ENCODE measurements at regions not wholly inside any gene's neighbourhood (a gene's known extent, or its start where the extent isn't known, plus 50 kb on each side); places are given as distances from the start of the nearest gene placed in this dataset.

DNA sequence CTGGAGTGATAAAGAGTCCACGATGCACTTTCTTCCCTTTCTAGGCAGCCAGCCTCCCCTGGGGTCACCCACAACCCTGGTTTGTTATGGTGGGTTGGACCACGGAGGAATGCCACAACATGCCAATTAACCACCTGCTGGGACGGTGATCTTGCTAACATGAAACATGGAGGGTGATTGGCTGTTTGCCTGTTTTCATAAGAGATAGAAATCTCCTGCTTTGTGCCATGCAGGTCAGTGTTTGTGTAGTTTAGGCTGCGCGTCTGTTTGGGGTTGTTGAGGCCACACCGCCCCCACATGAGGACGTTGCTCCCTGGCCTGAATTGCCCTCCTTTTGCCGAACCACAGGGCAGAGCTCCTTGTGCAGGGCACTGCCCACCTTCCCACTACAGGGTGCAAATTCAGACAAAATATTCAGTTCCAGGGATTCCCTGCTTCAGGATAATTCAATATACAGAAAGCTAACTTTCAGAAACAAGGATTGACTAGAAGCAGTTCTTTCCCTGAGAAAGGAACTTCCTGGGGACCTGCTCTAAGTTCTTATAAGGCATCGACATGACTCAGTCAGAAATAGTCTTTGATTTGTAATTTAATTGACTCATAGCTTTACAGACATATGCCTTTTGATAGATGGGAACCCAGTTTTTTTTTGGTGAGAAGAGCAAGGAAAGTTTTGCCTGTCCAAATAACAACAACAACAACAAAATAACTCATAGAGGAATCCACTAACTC, 427.6 kb downstream of the GADD45G start:
- TF ChIP-seq JUNB (IDR thresholded peaks at IDR 0.05; ENCODE audit: unreplicated experiment) (no peak), STAT1 (IDR thresholded peaks at IDR 0.05; ENCODE audit: unreplicated experiment) (no peak), EZH2 (IDR thresholded peaks at IDR 0.05; ENCODE audit: low read depth, unreplicated experiment) (no peak), ZNF331 (CRISPR knock-in tag; IDR thresholded peaks at IDR 0.05; ENCODE audit: low read depth) (no peak)
- TF ChIP-seq, protein P1, sequence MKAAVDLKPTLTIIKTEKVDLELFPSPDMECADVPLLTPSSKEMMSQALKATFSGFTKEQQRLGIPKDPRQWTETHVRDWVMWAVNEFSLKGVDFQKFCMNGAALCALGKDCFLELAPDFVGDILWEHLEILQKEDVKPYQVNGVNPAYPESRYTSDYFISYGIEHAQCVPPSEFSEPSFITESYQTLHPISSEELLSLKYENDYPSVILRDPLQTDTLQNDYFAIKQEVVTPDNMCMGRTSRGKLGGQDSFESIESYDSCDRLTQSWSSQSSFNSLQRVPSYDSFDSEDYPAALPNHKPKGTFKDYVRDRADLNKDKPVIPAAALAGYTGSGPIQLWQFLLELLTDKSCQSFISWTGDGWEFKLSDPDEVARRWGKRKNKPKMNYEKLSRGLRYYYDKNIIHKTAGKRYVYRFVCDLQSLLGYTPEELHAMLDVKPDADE (IDR thresholded peaks at IDR 0.05), result no peak
- TF ChIP-seq, protein P2, sequence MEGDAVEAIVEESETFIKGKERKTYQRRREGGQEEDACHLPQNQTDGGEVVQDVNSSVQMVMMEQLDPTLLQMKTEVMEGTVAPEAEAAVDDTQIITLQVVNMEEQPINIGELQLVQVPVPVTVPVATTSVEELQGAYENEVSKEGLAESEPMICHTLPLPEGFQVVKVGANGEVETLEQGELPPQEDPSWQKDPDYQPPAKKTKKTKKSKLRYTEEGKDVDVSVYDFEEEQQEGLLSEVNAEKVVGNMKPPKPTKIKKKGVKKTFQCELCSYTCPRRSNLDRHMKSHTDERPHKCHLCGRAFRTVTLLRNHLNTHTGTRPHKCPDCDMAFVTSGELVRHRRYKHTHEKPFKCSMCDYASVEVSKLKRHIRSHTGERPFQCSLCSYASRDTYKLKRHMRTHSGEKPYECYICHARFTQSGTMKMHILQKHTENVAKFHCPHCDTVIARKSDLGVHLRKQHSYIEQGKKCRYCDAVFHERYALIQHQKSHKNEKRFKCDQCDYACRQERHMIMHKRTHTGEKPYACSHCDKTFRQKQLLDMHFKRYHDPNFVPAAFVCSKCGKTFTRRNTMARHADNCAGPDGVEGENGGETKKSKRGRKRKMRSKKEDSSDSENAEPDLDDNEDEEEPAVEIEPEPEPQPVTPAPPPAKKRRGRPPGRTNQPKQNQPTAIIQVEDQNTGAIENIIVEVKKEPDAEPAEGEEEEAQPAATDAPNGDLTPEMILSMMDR (conservative IDR thresholded peaks at IDR 0.05; ENCODE audit: low read depth in 2 of 2), result no peak
- TF ChIP-seq, protein P3, sequence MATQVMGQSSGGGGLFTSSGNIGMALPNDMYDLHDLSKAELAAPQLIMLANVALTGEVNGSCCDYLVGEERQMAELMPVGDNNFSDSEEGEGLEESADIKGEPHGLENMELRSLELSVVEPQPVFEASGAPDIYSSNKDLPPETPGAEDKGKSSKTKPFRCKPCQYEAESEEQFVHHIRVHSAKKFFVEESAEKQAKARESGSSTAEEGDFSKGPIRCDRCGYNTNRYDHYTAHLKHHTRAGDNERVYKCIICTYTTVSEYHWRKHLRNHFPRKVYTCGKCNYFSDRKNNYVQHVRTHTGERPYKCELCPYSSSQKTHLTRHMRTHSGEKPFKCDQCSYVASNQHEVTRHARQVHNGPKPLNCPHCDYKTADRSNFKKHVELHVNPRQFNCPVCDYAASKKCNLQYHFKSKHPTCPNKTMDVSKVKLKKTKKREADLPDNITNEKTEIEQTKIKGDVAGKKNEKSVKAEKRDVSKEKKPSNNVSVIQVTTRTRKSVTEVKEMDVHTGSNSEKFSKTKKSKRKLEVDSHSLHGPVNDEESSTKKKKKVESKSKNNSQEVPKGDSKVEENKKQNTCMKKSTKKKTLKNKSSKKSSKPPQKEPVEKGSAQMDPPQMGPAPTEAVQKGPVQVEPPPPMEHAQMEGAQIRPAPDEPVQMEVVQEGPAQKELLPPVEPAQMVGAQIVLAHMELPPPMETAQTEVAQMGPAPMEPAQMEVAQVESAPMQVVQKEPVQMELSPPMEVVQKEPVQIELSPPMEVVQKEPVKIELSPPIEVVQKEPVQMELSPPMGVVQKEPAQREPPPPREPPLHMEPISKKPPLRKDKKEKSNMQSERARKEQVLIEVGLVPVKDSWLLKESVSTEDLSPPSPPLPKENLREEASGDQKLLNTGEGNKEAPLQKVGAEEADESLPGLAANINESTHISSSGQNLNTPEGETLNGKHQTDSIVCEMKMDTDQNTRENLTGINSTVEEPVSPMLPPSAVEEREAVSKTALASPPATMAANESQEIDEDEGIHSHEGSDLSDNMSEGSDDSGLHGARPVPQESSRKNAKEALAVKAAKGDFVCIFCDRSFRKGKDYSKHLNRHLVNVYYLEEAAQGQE (IDR thresholded peaks at IDR 0.05; ENCODE audit: unreplicated experiment), result no peak
- TF ChIP-seq, protein P4, sequence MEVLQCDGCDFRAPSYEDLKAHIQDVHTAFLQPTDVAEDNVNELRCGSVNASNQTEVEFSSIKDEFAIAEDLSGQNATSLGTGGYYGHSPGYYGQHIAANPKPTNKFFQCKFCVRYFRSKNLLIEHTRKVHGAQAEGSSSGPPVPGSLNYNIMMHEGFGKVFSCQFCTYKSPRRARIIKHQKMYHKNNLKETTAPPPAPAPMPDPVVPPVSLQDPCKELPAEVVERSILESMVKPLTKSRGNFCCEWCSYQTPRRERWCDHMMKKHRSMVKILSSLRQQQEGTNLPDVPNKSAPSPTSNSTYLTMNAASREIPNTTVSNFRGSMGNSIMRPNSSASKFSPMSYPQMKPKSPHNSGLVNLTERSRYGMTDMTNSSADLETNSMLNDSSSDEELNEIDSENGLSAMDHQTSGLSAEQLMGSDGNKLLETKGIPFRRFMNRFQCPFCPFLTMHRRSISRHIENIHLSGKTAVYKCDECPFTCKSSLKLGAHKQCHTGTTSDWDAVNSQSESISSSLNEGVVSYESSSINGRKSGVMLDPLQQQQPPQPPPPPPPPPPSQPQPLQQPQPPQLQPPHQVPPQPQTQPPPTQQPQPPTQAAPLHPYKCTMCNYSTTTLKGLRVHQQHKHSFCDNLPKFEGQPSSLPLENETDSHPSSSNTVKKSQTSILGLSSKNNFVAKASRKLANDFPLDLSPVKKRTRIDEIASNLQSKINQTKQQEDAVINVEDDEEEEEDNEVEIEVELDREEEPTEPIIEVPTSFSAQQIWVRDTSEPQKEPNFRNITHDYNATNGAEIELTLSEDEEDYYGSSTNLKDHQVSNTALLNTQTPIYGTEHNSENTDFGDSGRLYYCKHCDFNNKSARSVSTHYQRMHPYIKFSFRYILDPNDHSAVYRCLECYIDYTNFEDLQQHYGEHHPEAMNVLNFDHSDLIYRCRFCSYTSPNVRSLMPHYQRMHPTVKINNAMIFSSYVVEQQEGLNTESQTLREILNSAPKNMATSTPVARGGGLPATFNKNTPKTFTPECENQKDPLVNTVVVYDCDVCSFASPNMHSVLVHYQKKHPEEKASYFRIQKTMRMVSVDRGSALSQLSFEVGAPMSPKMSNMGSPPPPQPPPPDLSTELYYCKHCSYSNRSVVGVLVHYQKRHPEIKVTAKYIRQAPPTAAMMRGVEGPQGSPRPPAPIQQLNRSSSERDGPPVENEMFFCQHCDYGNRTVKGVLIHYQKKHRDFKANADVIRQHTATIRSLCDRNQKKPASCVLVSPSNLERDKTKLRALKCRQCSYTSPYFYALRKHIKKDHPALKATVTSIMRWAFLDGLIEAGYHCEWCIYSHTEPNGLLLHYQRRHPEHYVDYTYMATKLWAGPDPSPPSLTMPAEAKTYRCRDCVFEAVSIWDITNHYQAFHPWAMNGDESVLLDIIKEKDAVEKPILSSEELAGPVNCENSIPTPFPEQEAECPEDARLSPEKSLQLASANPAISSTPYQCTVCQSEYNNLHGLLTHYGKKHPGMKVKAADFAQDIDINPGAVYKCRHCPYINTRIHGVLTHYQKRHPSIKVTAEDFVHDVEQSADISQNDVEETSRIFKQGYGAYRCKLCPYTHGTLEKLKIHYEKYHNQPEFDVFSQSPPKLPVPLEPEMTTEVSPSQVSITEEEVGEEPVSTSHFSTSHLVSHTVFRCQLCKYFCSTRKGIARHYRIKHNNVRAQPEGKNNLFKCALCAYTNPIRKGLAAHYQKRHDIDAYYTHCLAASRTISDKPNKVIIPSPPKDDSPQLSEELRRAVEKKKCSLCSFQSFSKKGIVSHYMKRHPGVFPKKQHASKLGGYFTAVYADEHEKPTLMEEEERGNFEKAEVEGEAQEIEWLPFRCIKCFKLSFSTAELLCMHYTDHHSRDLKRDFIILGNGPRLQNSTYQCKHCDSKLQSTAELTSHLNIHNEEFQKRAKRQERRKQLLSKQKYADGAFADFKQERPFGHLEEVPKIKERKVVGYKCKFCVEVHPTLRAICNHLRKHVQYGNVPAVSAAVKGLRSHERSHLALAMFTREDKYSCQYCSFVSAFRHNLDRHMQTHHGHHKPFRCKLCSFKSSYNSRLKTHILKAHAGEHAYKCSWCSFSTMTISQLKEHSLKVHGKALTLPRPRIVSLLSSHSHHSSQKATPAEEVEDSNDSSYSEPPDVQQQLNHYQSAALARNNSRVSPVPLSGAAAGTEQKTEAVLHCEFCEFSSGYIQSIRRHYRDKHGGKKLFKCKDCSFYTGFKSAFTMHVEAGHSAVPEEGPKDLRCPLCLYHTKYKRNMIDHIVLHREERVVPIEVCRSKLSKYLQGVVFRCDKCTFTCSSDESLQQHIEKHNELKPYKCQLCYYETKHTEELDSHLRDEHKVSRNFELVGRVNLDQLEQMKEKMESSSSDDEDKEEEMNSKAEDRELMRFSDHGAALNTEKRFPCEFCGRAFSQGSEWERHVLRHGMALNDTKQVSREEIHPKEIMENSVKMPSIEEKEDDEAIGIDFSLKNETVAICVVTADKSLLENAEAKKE (CRISPR knock-in tag; IDR thresholded peaks at IDR 0.05), result no peak
- H3K27me3 ChIP-seq (ENCODE audit: insufficient read depth), result no peaks in the 10 kb centered on the region
- no peaks in the 10 kb centered on the region for H3K79me2 ChIP-seq (replicated peaks; ENCODE audit: insufficient read depth)
- DNase-seq (ENCODE audit: low spot score), result no peak
- H3K9me2 ChIP-seq (ENCODE audit: insufficient read depth), result peaks cover 23% of the 10 kb centered on the region; the same call in 1 of the 2 replicates
- H3K27ac ChIP-seq (ENCODE audit: low read depth), result no peak overlapping the region
- H3K4me2 ChIP-seq, result no peak overlapping the region
- H3K27me3 Mint-ChIP-seq (ENCODE audit: insufficient read depth, low read depth, poor library complexity), result peaks cover 2% of the 10 kb centered on the region
- no peak overlapping the region for H3K27ac Mint-ChIP-seq
- H3K4me1 Mint-ChIP-seq, result peaks cover 26% of the 10 kb centered on the region
- no peak overlapping the region for H3K4me3 ChIP-seq
- H3K4me3 Mint-ChIP-seq, result no peak overlapping the region
- no peaks in the 10 kb centered on the region for H3K36me3 ChIP-seq (ENCODE audit: insufficient read depth)
- no peak for ATAC-seq
- H3K9me3 Mint-ChIP-seq, result no peaks in the 10 kb centered on the region
- no peaks in the 10 kb centered on the region for H3F3A ChIP-seq (replicated peaks; ENCODE audit: low read depth)
- H2AFZ ChIP-seq, result no peak overlapping the region
- no peaks in the 10 kb centered on the region for H4K20me1 ChIP-seq (replicated peaks; ENCODE audit: insufficient read depth)
- H3K4me1 ChIP-seq (ENCODE audit: insufficient read depth), result peaks cover 25% of the 10 kb centered on the region
- H3K36me3 Mint-ChIP-seq (ENCODE audit: low read depth), result no peaks in the 10 kb centered on the region

Measured in GM23338 (cell line).